Spleen (tissue), 7 donors: ENCODE measurements at regions not wholly inside any gene's neighbourhood (a gene's known extent, or its start where the extent isn't known, plus 50 kb on each side); places are given as distances from the start of the nearest gene placed in this dataset.

ENCODE experiments used
- CTCF ChIP-seq, 11 experiments: fragments of 200-600 bp in 7 of 11; fragments of 450-650 bp in 4 of 11; sonication (generic) in 4 of 11; IDR thresholded peaks in 8 of 11; conservative IDR thresholded peaks in 3 of 11; 1 replicate in 7 of 11; 2 replicates in 4 of 11; pipeline versions ENCODE4 v1.4.0 to v1.8.0; 2016 to 2021; ENCODE audit warnings: antibody characterized with exemption in 11 of 11, inconsistent platforms in 4 of 11, mild to moderate bottlenecking in 1 of 11
- POLR2A ChIP-seq, 3 donors: fragments of 450-650 bp; IDR thresholded peaks; one replicate each; pipeline ENCODE4 v1.5.1; 2017; ENCODE audit warnings: antibody characterized with exemption in 3 of 3, mild to moderate bottlenecking in 1 of 3
- POLR2AphosphoS5 ChIP-seq, 3 donors: sonication (generic); formaldehyde crosslinking; IDR thresholded peaks; one replicate each; pipeline ENCODE4 v1.5.1; 2017; ENCODE audit warnings: antibody characterized with exemption in 3 of 3
- donor health status: DM: no; HTN: no; CAD: no; lungs with moderate emphysema.
- donor health status: DM: no; HTN: no; CAD: no.
- donor health status: DM: no; HTN: no; CAD: no.

GRCh38 chr10:59561477-59562121, 148.1 kb downstream of the SLC16A9 start:
- TF ChIP-seq POLR2A (IDR thresholded peaks at IDR 0.05), result no peak
- TF ChIP-seq CTCF (IDR thresholded peaks at IDR 0.05 in 8 of 11, conservative IDR thresholded peaks at IDR 0.05 in 3 of 11), result no peak
- no peak for TF ChIP-seq POLR2AphosphoS5 (IDR thresholded peaks at IDR 0.05)
